Hematopoietic multipotent progenitor cell treated with erythropoietin and hydrocortisone succinate and interleukin-3 and kit ligand, for 6 days (in vitro differentiated cells): ENCODE measurements at regions not wholly inside any gene's neighbourhood (a gene's known extent, or its start where the extent isn't known, plus 50 kb on each side); places are given as distances from the start of the nearest gene placed in this dataset.
"Not testable (repeated sequence)": the region's sequence is repeated elsewhere in the genome, so short reads cannot be mapped to it uniquely, and the experiment has no call there.

ENCODE experiments used
- DNase-seq: peaks from one replicate; pipeline ENCODE4 v3.0.0-alpha.2; 2015

GRCh38 chr14:24744641-24745040, 110.7 kb upstream of the GZMB start:
- DNase-seq, result no peak

DNA sequence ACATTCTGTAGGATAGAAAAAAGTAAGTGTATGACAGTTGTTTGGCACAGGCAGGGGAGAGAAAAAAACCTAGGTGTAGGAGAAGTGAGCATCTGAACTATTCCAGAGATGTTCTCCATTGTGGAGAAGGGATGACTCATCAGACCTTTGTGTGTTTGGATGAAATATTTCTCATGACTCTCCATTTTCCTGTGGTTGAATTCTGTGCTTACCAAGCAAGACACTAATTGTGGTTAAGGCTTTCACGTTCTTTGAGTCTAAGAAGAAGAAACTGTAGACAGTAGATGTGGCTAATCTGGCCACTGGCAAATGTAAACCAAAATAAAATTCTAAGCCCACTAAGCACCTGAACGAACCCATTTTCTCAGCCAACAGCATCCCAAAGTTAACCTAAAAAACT, 107.9 kb upstream of the GZMB start:
- no peak for DNase-seq

GRCh38 chr14:24735984-24736630, 102.1 kb upstream of the GZMB start:
- DNase-seq, result no peak

- DNase-seq, result peak; percentile 87
Measured at GRCh38 chr14:24734917-24735500, 101.0 kb upstream of the GZMB start.

GRCh38 chr14:24726480-24726879, 92.5 kb upstream of the GZMB start:
- DNase-seq, result no peak

DNA sequence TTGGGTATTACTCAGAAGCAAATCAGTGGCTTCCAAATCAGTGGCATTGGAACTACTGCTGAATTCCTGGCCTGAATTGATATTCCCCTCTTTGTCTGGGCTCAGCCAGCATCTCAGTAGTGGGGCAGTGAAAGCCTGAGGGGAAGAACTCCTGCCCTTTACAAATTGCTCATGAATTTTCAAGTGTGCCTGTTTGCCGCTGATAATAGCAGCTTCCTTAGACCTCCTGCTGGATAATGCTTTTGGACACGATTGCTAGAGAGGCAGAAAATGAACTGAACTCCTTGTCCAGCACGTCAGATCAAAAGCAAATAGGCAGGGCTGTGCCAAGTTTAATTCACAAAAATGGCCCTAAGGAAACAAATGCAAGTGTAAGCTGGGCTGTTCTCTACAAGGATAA, 91.3 kb upstream of the GZMB start:
- no peak for DNase-seq

GRCh38 chr14:24721775-24722174, 87.8 kb upstream of the GZMB start:
- no peak for DNase-seq

- DNase-seq, result no peak
Measured at GRCh38 chr14:24715239-24715638, 81.2 kb upstream of the GZMB start.

DNA sequence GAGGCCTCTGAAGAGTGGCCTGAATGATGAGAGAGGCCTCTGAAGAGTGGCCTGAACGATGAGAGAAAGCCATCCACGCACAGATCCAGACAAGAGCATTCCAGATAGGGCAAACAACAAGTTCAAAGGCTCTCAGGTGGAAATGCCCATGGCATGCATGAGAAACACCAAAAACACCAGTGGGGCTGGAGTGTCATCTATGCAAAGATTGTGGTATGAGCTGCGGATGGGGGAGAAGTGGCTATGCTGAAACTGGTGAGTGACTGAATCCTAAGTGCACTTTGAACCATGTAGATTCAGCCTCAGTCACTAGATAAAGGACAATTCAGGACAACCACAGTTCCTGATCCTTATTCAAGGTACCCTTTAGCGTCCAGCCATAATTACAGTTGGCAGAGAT, 79.4 kb upstream of the GZMB start:
- no peak for DNase-seq

- DNase-seq, result no peak
Measured at GRCh38 chr14:24712909-24713308, 78.9 kb upstream of the GZMB start.

GRCh38 chr14:24712374-24712773, 78.4 kb upstream of the GZMB start:
- no peak for DNase-seq

DNA sequence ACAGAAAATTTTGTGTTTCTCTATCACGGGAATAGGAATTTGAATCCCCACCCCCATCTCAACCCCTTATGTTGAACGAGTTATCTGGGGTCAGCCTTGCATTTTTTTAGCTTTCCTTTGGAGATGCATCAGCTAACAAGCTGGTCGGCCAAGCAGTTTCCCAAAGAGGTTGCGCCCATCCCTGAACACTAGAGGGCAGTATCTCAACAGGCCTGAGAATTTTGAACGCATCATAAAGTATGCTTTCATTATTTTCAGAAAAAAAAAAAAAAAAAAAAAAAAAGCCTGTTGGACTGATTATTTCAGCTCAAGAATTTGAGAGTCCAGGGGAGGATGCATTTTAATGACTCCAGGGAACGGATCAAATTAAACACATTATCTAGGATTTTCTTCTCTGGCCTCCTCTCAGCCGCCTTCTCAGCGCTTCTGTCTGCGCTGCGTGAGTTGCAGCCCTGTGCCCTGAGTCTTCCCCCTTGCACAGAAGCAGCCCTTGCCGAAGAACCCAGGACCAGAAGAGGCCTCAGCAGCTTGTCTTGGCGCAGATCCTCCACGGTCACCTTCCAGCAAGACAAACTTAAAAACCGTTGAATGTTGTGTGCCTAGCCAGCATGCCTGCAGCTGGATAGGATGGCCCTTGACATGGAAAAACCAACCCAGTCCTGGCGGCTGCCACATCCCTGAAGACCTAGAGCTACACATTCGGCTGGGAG, 76.6 kb upstream of the GZMB start:
- peak; percentile 83 for DNase-seq

- DNase-seq, result no peak
Measured at GRCh38 chr14:24708684-24709083, 74.7 kb upstream of the GZMB start.

DNA sequence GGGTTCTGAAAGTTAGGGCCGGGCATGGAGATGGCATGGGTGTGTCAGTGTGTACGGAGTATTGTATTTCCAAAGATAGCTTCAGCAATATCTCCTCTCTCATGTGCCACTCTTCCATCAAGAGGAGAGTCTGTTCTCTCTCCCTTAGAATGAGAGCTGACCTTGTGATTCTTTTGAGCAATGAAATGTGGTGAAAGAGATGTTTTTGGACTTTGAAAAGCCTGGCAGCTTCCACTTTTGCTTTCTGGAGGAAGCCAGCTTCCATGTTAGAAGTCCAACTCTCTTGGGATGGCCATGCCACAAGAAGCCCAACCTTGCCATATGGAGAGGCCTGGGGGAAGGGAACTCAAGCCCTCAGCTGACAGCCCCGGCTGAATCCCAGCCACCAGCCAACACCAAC, 72.4 kb upstream of the GZMB start:
- DNase-seq, result no peak

GRCh38 chr14:24705840-24706239, 71.8 kb upstream of the GZMB start:
- no peak for DNase-seq

- DNase-seq, result no peak
Measured at GRCh38 chr14:24701062-24701461, 67.1 kb upstream of the GZMB start.

- DNase-seq, result no peak
Measured at GRCh38 chr14:24700511-24700910, 66.5 kb upstream of the GZMB start.

DNA sequence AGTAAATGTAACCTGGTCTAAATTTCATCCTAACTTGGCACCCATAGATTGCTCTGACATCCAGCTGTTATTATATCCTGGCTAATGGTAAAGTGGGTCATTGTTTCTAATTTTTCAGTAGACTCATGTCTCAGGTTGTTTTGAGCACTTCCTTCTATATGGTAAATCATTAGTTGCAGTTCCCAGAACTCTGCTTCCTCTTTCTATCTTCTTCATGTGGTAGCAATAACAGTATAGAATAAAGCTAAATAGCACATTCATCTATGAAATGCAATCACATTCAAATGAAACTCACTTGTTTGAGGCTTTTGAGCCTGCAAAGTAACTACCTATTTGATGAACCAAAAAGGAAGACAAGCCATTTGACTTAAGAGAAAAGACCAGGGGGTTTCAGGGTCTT, 65.1 kb upstream of the GZMB start:
- DNase-seq, result peak; percentile 52

GRCh38 chr14:24696280-24696920, 62.4 kb upstream of the GZMB start:
- not testable (repeated sequence) for DNase-seq

DNA sequence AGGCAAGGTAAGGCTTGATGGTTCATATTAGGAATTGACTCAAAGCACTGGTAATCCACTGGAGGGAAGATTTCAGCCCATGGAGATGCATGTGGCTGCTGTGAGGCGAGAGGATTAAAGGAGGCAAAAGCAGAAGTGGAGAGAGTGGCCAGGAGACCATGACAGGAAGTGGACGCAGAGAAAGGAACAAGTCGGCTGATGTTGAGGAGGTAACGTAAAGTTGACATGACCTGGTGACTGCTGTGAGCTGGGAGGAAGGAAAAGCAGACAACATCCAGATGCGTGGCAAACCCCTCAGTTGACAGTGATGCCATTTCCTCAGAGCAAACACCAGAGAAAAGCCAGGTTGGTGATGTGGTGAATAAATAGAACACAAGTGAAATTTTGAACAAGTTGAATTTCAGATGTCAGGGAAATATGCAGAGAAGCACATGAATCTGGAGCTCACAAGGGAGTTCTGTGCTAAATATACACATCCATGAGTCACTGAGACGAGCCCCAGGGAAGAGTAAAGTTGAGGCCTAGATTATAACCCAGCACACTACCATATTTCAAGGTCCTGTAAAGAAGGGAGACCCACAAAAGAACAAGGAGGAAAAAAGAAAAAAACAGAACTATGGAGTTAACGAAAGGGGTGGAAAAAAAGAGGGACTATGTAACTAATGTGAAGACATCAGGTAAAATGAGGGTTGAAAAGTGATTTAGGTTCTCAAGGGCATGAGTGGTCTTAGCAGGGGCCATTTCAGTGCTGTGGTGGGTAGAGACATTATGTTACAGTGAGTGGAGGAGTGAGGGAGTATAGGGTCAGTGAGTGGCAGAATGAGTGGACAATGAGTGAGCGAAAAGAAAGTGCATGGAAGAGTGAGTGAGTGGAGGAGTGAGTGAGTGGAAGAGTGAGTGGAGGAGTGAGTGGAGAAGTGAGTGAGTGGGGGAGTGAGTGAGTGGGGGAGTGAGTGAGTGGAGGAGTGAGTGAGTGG, 61.6 kb upstream of the GZMB start:
- peak; percentile 68 for DNase-seq

- no peak for DNase-seq
Measured at GRCh38 chr14:24694680-24695079, 60.7 kb upstream of the GZMB start.

GRCh38 chr14:24693983-24694382, 60.0 kb upstream of the GZMB start:
- DNase-seq, result no peak

DNA sequence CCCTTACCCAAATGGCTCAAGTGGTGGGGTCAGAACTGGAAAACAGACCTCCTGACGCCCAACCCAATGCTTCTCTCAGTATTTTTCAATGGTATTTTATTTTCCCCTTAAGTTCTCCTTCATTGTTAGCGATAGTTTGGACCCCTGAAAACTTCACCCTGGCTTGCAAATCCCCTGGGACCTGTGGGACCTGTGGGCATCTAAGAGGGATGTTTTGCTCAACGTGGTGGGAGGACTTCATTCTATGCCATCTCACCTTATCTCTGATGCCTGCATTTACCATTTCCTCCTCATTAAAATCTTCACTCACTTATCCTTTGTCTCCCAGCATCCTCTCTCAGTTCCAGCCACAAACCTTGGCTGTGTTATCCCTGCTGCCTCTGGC, 59.4 kb upstream of the GZMB start:
- DNase-seq, result no peak
